ENCODE measurements at regions not wholly inside any gene's neighbourhood (a gene's known extent, or its start where the extent isn't known, plus 50 kb on each side); places are given as distances from the start of the nearest gene placed in this dataset.

DNA sequence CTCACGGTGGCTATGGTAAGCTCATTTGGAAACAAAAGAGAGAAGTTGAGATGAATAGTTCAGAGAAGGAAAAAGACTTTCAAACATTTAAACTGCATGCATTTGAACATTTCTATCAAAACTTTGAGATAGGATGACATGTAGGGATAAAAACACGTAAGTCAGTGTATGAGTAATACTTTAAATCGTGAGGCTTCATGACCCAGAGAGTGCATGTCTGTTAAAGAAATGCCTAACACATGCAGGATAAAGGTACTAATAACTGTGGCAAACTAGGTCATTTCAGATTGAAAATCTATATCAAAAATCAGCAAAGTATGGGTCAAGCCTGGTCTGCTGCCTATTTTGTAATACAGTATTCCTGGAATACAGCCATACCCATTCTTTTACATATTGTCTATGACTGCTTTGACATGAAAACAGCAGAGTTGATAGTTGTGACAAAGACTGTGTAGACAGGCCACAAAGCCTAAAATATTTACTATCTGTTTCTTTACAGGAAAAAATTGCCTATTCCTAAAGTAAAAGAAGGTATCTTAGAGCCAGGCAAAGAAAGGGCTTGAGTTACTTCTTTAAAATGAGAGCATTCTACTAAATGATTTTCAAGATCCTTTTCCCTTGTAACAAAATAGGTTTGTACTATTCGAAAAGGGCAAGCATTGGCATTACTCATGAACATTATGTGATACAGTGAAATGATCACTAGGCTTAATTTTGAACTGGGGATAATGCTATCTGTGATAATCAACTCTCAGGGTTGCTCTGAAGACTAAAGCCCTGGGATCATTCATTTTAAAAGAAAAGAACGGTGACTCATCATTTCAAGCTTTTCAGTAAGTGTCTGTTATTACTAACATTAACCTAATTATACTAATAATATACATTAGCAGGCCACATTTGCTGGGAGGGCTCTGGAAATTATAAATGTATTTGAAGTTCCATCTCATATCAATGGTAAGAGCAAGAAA is 185.9 kb downstream of the CRPPA start:
- ATAC-seq (no peak), DNase-seq (no peak)
- Histone ChIP-seq H3K4me3 (no peak overlapping the region), H3K4me1 (no peaks in the 10 kb centered on the region), H3K36me3 (no peaks in the 10 kb centered on the region), H3K9me3 (no peaks in the 10 kb centered on the region), H3K27ac (no peak overlapping the region), H3K27me3 (no peaks in the 10 kb centered on the region)
- TF ChIP-seq POLR2A (IDR thresholded peaks at IDR 0.05): no peak
- TF ChIP-seq, protein P1, sequence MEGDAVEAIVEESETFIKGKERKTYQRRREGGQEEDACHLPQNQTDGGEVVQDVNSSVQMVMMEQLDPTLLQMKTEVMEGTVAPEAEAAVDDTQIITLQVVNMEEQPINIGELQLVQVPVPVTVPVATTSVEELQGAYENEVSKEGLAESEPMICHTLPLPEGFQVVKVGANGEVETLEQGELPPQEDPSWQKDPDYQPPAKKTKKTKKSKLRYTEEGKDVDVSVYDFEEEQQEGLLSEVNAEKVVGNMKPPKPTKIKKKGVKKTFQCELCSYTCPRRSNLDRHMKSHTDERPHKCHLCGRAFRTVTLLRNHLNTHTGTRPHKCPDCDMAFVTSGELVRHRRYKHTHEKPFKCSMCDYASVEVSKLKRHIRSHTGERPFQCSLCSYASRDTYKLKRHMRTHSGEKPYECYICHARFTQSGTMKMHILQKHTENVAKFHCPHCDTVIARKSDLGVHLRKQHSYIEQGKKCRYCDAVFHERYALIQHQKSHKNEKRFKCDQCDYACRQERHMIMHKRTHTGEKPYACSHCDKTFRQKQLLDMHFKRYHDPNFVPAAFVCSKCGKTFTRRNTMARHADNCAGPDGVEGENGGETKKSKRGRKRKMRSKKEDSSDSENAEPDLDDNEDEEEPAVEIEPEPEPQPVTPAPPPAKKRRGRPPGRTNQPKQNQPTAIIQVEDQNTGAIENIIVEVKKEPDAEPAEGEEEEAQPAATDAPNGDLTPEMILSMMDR (IDR thresholded peaks at IDR 0.05 in 4 of 5, conservative IDR thresholded peaks at IDR 0.05 in 1 of 5): no peak
- intact Hi-C loops (cut with DNase I; ENCODE audit: low total_unique reads) (no loop called here), in situ Hi-C loops (cut with MboI; ENCODE audit: low sequenced_read_pairs in 4 of 4) (no loop called here)

DNA sequence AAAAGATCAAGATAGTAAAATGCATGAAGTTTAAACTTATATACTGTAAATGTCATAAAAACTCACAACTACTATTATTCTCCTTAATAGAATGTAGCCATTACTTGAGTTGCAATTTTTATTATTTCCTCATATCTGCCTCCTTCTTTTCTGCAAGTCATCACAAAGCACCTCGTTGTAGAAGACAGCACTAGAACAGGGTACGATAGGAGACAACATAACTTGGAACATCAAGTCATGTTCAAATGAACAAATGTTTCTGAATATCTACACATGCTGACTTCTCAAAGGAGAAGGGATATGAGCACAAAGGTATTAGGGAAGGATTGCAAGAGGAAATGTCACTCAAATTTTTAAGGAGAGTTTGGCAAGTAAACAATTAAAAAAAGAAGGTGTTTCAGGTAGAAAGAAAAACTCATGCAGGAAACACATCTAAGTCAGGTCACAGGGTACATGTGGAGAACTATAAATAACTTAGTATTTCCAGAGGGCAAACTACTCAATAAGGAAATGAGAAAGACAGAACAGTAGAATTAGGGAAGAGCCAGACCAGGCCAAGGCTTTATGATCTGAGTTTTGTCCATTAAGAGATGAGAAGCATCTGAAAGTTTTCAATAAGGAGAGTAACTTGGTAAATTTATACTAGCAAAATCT is 186.7 kb downstream of the CRPPA start:
- no peak for DNase-seq
- no peak overlapping the region for H3K27ac ChIP-seq
- in situ Hi-C loops (cut with MboI; ENCODE audit: low sequenced_read_pairs in 4 of 4) (no loop called here), intact Hi-C loops (cut with DNase I; ENCODE audit: low total_unique reads) (no loop called here)
- TF ChIP-seq POLR2A (IDR thresholded peaks at IDR 0.05): no peak
- H3K9me3 ChIP-seq: no peaks in the 10 kb centered on the region
- no peak overlapping the region for H3K4me3 ChIP-seq
- no peaks in the 10 kb centered on the region for H3K36me3 ChIP-seq
- no peak for ATAC-seq
- H3K27me3 ChIP-seq: no peaks in the 10 kb centered on the region
- no peaks in the 10 kb centered on the region for H3K4me1 ChIP-seq

DNA sequence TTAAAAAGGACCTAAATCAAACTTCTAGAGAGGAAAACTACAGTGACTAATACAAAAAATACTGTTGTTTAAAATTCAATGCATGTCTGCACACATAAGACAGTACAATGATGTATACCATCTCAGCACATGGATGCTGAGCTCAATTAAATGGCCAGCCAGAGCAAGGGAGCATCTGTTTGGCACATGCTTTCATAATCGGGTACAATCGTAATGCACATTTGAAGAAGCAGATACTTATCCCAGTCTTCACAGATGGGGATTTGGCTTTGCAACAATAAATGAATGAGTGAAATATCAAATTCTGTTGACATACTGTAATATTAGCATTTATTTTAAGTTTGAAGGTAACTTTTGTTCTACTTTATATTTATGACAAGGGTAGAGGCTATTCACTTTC is 187.8 kb downstream of the CRPPA start:
- intact Hi-C loops (cut with DNase I; ENCODE audit: low total_unique reads): no loop called here
- DNase-seq (no peak), ATAC-seq (no peak)
- H3K4me3 ChIP-seq: no peak overlapping the region
- in situ Hi-C loops (cut with MboI; ENCODE audit: low sequenced_read_pairs in 4 of 4): no loop called here
- H3K27ac ChIP-seq: no peak overlapping the region
- H3K9me3 ChIP-seq: no peaks in the 10 kb centered on the region
- H3K36me3 ChIP-seq: no peaks in the 10 kb centered on the region
- H3K27me3 ChIP-seq: no peaks in the 10 kb centered on the region
- H3K4me1 ChIP-seq: no peaks in the 10 kb centered on the region
- TF ChIP-seq, protein P1 (IDR thresholded peaks at IDR 0.05 in 4 of 5, conservative IDR thresholded peaks at IDR 0.05 in 1 of 5): no peak
- no peak for TF ChIP-seq POLR2A (IDR thresholded peaks at IDR 0.05)

DNA sequence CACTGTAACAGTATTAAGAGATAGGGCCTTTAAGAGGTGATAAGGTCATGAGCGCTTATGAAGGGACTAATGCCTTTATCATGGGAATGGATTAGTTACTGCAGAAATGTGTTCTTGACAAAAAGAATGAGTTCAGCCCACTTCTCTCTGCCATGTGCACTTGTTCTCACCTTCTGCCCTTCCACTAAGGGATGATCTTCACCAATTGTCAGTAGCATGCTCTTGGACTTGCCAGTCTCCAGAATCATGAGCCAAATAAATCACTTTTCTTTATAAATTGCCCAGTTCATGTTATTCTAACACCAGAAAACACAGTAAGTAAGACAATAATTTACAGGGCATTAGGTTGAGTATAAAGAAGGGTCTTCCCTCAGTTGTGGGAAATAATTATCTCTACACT is 189.1 kb downstream of the CRPPA start:
- H3K4me1 ChIP-seq: no peaks in the 10 kb centered on the region
- H3K9me3 ChIP-seq: no peaks in the 10 kb centered on the region
- TF ChIP-seq, protein P1 (IDR thresholded peaks at IDR 0.05 in 4 of 5, conservative IDR thresholded peaks at IDR 0.05 in 1 of 5): no peak
- no peak for TF ChIP-seq POLR2A (IDR thresholded peaks at IDR 0.05)
- intact Hi-C loops (cut with DNase I; ENCODE audit: low total_unique reads): no loop called here
- in situ Hi-C loops (cut with MboI; ENCODE audit: low sequenced_read_pairs in 4 of 4): no loop called here
- no peak overlapping the region for H3K4me3 ChIP-seq
- no peak overlapping the region for H3K27ac ChIP-seq
- no peaks in the 10 kb centered on the region for H3K36me3 ChIP-seq
- ATAC-seq: no peak
- no peaks in the 10 kb centered on the region for H3K27me3 ChIP-seq
- DNase-seq: no peak

DNA sequence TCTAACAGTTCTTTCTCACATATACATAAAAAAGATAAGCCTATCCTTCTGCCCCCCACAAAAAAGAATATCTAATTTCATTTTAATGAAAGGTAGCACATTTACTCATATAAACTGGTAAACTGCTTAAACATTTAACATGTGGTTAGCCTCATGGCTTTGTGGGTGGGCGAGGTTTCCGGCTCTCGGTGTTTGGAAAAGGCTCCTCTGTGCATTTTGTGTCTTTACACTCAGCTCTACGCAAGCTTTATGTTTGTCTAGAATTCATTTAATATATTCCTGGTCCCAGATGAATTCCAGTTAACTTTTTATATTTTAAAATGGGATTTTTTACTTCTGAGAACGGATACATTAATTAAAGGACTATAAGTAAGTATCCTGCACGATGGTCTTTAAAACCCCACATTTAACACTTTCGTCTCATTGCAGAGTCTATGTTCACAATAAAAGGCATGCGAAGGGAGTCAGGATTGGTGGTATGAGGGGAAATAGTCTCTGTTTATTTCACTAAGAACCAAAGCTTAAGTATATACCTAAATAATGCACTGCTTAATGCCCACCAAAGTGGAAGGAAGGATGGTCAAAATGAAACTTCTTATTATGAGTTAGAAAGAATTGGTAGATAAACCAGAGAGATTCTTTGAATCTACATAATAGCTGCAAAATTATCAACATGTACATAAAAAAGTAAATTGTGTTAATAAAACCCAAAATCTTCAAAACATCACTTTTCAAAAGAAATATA is 197.2 kb downstream of the CRPPA start:
- TF ChIP-seq, protein P1 (IDR thresholded peaks at IDR 0.05 in 4 of 5, conservative IDR thresholded peaks at IDR 0.05 in 1 of 5): no peak
- no peak for TF ChIP-seq POLR2A (IDR thresholded peaks at IDR 0.05)
- H3K4me1 ChIP-seq: no peaks in the 10 kb centered on the region
- no peak overlapping the region for H3K4me3 ChIP-seq
- no peak for ATAC-seq
- intact Hi-C loops (cut with DNase I; ENCODE audit: low total_unique reads) (no loop called here), in situ Hi-C loops (cut with MboI; ENCODE audit: low sequenced_read_pairs in 4 of 4) (no loop called here)
- no peaks in the 10 kb centered on the region for H3K9me3 ChIP-seq
- H3K27ac ChIP-seq: no peak overlapping the region
- H3K27me3 ChIP-seq: no peaks in the 10 kb centered on the region
- no peak for DNase-seq
- H3K36me3 ChIP-seq: no peaks in the 10 kb centered on the region
